ENCODE measurements at regions not wholly inside any gene's neighbourhood (a gene's known extent, or its start where the extent isn't known, plus 50 kb on each side); places are given as distances from the start of the nearest gene placed in this dataset.

GRCh38 chr1:5733596-5733995 lies 258.6 kb downstream of the NPHP4 start:
- TF ChIP-seq CTCF (IDR thresholded peaks at IDR 0.05 in 2 of 3, conservative IDR thresholded peaks at IDR 0.05 in 1 of 3; ENCODE audit: borderline replicate concordance in 1 of 3, insufficient read depth in 1 of 3, low read depth in 2 of 3, low read length in 2 of 3) = no peak
- no peak for TF ChIP-seq POLR2AphosphoS5 (IDR thresholded peaks at IDR 0.05; ENCODE audit: low read depth, low read length)
- TF ChIP-seq SRF (IDR thresholded peaks at IDR 0.05; ENCODE audit: low read depth) = no peak
- no peak for TF ChIP-seq FOSL1 (IDR thresholded peaks at IDR 0.05; ENCODE audit: low read depth)
- no peak for TF ChIP-seq ATF3 (IDR thresholded peaks at IDR 0.05)

Measured in HCT116 (cell line).